H1 (cell line): ENCODE measurements at regions not wholly inside any gene's neighbourhood (a gene's known extent, or its start where the extent isn't known, plus 50 kb on each side); places are given as distances from the start of the nearest gene placed in this dataset.

Experiments used
- HDAC6 ChIP-seq: IDR thresholded peaks from one replicate; pipeline ENCODE4 v1.7.1; 2012; ENCODE audit warnings: low read depth, mild to moderate bottlenecking, inconsistent platforms, low read length, moderate library complexity
- MAFK ChIP-seq: IDR thresholded peaks from 2 replicates; pipeline ENCODE4 v1.6.1; 2012; ENCODE audit warnings: low read depth, mild to moderate bottlenecking, improper control_type of control experiment, low read length
- RAD21 ChIP-seq, 2 experiments: IDR thresholded peaks in 1 of 2; conservative IDR thresholded peaks in 1 of 2; 2 replicates each; pipeline ENCODE4 v1.6.1; 2011; ENCODE audit warnings: low read depth in 2 of 2, low read length in 2 of 2, improper control_type of control experiment in 1 of 2, inconsistent platforms in 1 of 2, mild to moderate bottlenecking in 1 of 2, moderate library complexity in 1 of 2
- SP2 ChIP-seq: IDR thresholded peaks from 2 replicates; pipeline ENCODE4 v1.6.1; 2012; ENCODE audit warnings: mild to moderate bottlenecking, low read length, inconsistent platforms
- ZNF274 ChIP-seq: IDR thresholded peaks from 2 replicates; pipeline ENCODE4 v1.7.0; 2012; ENCODE audit warnings: low read length, borderline replicate concordance; ENCODE audit errors: extremely low read depth
- TF ChIP-seq, protein P1 (sequence below): IDR thresholded peaks from 2 replicates; pipeline ENCODE4 v1.6.1; 2011; ENCODE audit warnings: low read depth, mild to moderate bottlenecking, low read length; ENCODE audit not compliant: insufficient read depth

- no peak for TF ChIP-seq ZNF274
- TF ChIP-seq, protein P1, sequence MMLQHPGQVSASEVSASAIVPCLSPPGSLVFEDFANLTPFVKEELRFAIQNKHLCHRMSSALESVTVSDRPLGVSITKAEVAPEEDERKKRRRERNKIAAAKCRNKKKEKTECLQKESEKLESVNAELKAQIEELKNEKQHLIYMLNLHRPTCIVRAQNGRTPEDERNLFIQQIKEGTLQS, result no peak
- no peak for TF ChIP-seq HDAC6
- TF ChIP-seq MAFK, result no peak
- no peak for TF ChIP-seq SP2
- no peak for TF ChIP-seq RAD21 (IDR thresholded peaks at IDR 0.05 in 1 of 2, conservative IDR thresholded peaks at IDR 0.05 in 1 of 2; ENCODE audit: low read depth in 2 of 2, low read length in 2 of 2)
These were observed 775.2 kb upstream of the RBFOX1 start (continued) for GRCh38 chr16:6557353-6558023.
